ENCODE measurements at regions not wholly inside any gene's neighbourhood (a gene's known extent, or its start where the extent isn't known, plus 50 kb on each side); places are given as distances from the start of the nearest gene placed in this dataset.

DNA sequence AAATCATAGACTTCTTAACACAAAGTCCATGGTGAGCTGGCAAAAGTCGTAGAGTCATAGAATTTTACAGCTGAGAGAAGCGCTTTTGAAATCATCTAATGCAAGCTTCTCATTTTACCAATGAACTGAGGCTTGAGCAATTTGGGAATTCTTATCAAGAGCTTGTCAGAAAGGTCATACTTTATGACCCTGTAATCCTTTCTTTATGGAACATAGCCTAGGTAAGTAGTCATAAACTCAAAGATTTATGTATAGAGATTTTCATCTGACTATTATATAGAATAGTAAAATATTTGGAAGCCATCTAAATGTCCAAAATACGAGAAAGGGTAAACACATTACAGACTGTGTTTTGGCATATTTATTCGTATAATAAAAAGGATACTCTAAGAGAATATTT is 563.5 kb downstream of the PCDH7 start:
- Mint-ChIP-seq H3K27me3 (ENCODE audit: low read depth) (no peaks in the 10 kb centered on the region), H3K9me3 (peaks cover 4% of the 10 kb centered on the region), H3K4me1 (ENCODE audit: low read depth) (no peaks in the 10 kb centered on the region), H3K4me3 (no peak overlapping the region), H3K36me3 (ENCODE audit: low read depth) (no peaks in the 10 kb centered on the region), H3K27ac (no peak overlapping the region)
- CTCF ChIA-PET = no interaction called here
- no peak for DNase-seq
- intact Hi-C loops (cut with micrococcal nuclease) = no loop called here

DNA sequence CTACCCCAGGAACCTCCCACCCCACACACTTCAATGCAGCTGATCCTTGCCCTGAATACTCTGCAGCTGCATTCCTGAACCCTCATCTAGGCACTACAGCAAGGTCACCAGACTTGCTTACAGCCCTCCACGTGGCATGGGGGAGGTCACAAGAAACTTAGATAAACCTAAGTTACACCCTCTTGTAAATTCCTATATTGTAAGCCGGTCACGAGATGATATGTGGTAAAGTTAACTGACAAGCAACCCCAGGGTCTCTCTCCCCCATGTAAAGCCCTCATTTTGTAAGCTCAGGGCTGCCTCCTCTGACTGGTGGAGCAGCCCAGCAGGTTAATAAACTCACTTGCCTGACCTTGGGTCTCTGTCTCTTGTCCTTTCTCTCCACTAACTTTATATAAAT is 570.7 kb downstream of the PCDH7 start:
- no peak overlapping the region for H3K4me3 Mint-ChIP-seq
- intact Hi-C loops (cut with micrococcal nuclease) = no loop called here
- H3K9me3 Mint-ChIP-seq = peaks cover 12% of the 10 kb centered on the region
- CTCF ChIA-PET = no interaction called here
- no peak for DNase-seq
- H3K4me1 Mint-ChIP-seq (ENCODE audit: low read depth) = no peaks in the 10 kb centered on the region
- no peaks in the 10 kb centered on the region for H3K36me3 Mint-ChIP-seq (ENCODE audit: low read depth)
- no peak overlapping the region for H3K27ac Mint-ChIP-seq
- H3K27me3 Mint-ChIP-seq (ENCODE audit: low read depth) = no peaks in the 10 kb centered on the region

DNA sequence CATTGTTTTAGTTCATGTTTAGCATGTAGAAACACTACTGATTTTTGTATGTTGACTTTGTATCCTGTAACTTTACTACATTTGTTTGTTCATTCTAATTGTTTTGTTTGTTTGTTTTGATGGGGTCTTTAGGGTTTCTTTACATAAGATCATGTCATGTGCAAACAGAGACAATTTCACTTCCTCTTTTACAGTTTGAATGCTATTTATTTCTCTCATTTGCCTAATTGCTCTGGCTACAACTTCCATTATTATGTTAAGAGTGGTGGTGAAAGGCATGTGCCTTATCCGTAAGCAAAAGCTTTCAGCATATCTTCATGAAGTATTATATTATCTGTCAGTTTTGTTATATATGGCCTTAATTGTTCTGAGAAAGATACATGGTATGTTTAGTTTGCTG is 571.1 kb downstream of the PCDH7 start:
- no peak for DNase-seq
- Mint-ChIP-seq H3K36me3 (ENCODE audit: low read depth) (no peaks in the 10 kb centered on the region), H3K4me3 (no peak overlapping the region), H3K27me3 (ENCODE audit: low read depth) (no peaks in the 10 kb centered on the region), H3K9me3 (peaks cover 12% of the 10 kb centered on the region), H3K27ac (no peak overlapping the region), H3K4me1 (ENCODE audit: low read depth) (no peaks in the 10 kb centered on the region)
- CTCF ChIA-PET = no interaction called here
- intact Hi-C loops (cut with micrococcal nuclease) = no loop called here

DNA sequence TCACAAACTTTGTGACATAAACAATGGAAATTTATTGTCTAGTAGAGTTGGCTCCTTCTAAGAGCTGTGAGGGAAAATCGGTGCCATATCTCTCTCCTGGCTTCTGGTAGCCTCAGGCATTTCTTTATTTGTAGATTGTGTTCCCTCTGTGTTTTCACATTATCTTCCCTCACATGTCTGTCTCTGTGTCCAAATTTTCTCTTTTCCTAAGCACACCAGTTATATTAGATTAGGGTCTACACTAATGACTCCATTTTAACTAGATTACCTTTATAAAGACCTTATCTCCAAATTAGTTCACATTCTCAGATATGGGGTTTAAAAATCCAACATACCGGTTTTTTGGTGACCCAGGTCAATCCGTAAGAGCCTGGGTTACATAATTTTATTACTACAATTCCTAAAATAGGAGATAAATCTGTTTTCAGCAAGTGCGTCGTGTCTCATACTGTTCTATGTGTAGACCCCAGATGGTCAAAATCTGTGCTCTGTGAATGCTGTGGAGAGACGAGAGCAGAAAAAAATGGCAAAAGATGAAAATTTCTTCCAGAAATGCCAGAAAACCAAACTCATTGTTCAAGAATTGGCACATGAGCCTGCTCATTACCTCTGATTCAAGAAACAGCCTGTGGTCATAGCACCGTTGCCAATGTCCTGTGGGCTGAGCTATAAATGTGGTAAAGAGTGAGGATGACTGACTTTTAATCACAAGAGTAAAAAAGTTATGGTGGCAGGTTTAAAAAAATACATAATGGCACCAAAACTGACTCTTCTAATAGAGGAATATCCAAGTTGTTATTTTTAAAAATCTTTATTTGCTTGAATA is 574.7 kb downstream of the PCDH7 start:
- Mint-ChIP-seq H3K36me3 (ENCODE audit: low read depth) (no peaks in the 10 kb centered on the region), H3K4me1 (ENCODE audit: low read depth) (no peaks in the 10 kb centered on the region), H3K27ac (no peak overlapping the region), H3K9me3 (peaks cover 10% of the 10 kb centered on the region), H3K4me3 (no peak overlapping the region), H3K27me3 (ENCODE audit: low read depth) (no peaks in the 10 kb centered on the region)
- no peak for DNase-seq
- CTCF ChIA-PET = no interaction called here
- intact Hi-C loops (cut with micrococcal nuclease) = no loop called here

DNA sequence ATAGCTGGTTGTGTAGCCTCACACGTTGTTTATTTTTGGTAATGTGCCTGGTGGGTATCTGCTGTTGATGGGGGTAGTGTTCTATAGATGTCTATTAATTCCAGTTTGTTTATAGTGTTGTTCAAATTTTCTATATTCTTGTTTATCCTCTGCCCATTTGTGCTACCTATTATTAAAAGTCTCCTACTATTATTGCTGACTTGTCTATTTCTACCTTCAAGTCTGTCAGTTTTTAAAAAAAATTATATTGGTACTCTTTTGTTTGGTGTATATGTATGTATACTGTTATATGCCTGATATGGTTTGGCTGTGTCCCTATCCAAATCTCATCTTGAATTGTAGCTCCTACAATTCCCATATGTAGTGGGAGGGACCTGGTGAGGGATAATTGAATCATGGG is 578.6 kb downstream of the PCDH7 start:
- no peaks in the 10 kb centered on the region for H3K4me1 Mint-ChIP-seq (ENCODE audit: low read depth)
- DNase-seq = no peak
- no peak overlapping the region for H3K27ac Mint-ChIP-seq
- H3K27me3 Mint-ChIP-seq (ENCODE audit: low read depth) = no peaks in the 10 kb centered on the region
- intact Hi-C loops (cut with micrococcal nuclease) = no loop called here
- no peaks in the 10 kb centered on the region for H3K36me3 Mint-ChIP-seq (ENCODE audit: low read depth)
- H3K9me3 Mint-ChIP-seq = peaks cover 4% of the 10 kb centered on the region
- no peak overlapping the region for H3K4me3 Mint-ChIP-seq
- CTCF ChIA-PET = no interaction called here

DNA sequence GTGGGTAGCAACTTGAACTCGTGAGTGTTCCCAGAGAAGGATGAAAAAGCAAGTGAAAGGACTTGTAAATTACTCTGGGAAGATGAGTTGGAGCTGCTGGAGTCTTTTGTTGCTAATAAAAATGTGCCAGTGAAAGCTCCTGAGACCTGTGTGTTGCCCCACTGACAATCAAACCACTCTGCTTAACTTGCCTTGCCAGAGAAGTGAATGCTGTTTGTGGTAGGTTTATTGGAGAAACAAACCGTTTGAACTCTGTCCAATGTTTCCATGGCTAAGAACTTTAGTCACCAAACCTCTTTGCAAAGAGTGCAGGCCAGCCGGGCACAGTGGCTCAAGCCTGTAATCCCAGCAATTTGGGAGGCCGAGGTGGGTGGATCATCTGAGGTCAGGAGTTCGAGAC is 586.9 kb downstream of the PCDH7 start:
- no peak overlapping the region for H3K27ac Mint-ChIP-seq
- peaks cover 12% of the 10 kb centered on the region for H3K9me3 Mint-ChIP-seq
- no peaks in the 10 kb centered on the region for H3K4me1 Mint-ChIP-seq (ENCODE audit: low read depth)
- H3K36me3 Mint-ChIP-seq (ENCODE audit: low read depth) = no peaks in the 10 kb centered on the region
- no peaks in the 10 kb centered on the region for H3K27me3 Mint-ChIP-seq (ENCODE audit: low read depth)
- no peak for DNase-seq
- CTCF ChIA-PET = no interaction called here
- intact Hi-C loops (cut with micrococcal nuclease) = no loop called here
- H3K4me3 Mint-ChIP-seq = no peak overlapping the region

DNA sequence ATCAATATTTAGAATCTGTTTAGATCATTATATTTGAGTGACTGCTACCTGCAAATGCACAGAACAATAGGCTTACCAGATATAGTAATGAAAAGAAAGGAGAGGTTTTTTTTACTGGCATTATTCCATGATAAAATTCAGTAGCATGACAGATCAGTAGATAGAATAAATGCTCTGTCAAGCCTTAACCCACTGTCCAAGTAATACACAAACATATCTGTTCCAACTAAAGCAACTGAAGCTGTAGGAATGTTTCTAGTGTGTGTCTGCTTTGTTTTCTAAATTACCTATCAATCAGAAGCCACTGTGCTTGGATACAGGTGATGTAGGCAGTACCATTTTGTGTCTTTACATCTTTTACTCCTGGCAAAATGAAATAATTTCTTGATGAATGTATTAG is 604.6 kb downstream of the PCDH7 start:
- no peak overlapping the region for H3K27ac Mint-ChIP-seq
- no peaks in the 10 kb centered on the region for H3K36me3 Mint-ChIP-seq (ENCODE audit: low read depth)
- intact Hi-C loops (cut with micrococcal nuclease) = no loop called here
- no peaks in the 10 kb centered on the region for H3K4me1 Mint-ChIP-seq (ENCODE audit: low read depth)
- H3K4me3 Mint-ChIP-seq = no peak overlapping the region
- DNase-seq = no peak
- CTCF ChIA-PET = no interaction called here
- H3K9me3 Mint-ChIP-seq = peaks cover 1% of the 10 kb centered on the region
- no peaks in the 10 kb centered on the region for H3K27me3 Mint-ChIP-seq (ENCODE audit: low read depth)

DNA sequence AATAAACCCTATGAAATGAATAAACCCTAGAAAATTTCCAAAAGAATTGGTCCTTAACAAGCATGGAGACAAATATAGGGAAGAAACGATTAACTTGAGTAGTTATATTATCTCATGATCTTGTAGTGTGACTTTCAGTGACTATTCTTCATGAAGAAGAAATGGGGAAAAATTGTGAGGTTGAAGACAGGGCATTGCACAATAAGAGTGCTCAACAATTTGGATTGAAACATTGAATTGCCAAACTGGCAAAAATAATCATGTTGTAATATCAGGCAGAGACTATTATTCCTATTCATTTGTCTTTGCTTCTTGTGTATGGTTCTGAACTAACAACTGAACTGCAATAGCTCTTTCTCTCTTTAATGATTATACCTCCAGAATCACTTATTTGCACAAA is 605.1 kb downstream of the PCDH7 start:
- Mint-ChIP-seq H3K4me3 (no peak overlapping the region), H3K36me3 (ENCODE audit: low read depth) (no peaks in the 10 kb centered on the region), H3K9me3 (peaks cover 1% of the 10 kb centered on the region), H3K4me1 (ENCODE audit: low read depth) (no peaks in the 10 kb centered on the region), H3K27me3 (ENCODE audit: low read depth) (no peaks in the 10 kb centered on the region), H3K27ac (no peak overlapping the region)
- CTCF ChIA-PET = no interaction called here
- no peak for DNase-seq
- intact Hi-C loops (cut with micrococcal nuclease) = no loop called here

DNA sequence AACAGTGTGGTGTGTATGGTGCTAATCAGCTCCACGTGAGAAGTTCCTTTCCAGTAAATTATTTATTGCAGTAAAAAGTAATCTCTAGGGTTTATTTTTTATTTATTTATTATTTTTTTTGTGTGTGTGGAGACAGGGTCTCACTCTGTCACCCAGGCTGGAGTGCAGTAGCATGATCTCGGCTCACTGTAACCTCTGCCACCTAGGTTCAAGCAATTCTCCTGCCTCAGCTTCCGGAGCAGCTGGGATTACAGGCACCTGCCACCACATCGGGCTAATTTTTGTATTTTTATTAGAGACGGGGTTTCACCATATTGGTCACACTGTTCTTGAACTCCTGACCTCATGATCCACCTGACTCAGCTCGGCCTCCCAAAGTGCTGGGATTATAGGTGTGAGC is 606.9 kb downstream of the PCDH7 start:
- Mint-ChIP-seq H3K9me3 (peaks cover 1% of the 10 kb centered on the region), H3K27ac (no peak overlapping the region), H3K4me3 (no peak overlapping the region), H3K27me3 (ENCODE audit: low read depth) (no peaks in the 10 kb centered on the region), H3K36me3 (ENCODE audit: low read depth) (no peaks in the 10 kb centered on the region), H3K4me1 (ENCODE audit: low read depth) (no peaks in the 10 kb centered on the region)
- intact Hi-C loops (cut with micrococcal nuclease) = no loop called here
- no peak for DNase-seq
- CTCF ChIA-PET = no interaction called here

DNA sequence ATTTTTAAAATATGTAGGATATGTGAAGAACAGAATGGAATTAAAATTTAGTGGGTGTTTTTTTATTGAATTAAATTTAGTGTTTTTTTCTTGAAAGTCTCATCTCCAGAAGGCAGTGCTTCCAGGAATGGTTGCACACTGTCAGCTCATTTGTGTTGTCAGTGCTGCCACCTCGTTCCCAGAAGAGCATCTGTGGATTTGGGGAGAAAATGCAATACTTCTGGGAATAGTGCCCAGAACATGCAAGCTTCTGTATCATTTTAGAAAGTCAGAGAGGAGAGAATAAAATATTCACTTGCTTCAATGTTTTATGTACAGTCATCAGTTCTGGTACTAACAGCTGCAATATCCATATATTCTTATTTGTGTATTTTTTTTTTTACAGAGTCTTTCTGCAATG is 608.8 kb downstream of the PCDH7 start:
- CTCF ChIA-PET = interaction anchor here (0.6 kb wide), 1 partner anchor 910 kb away, joined by 3 read pairs; no protein-coding TSS in a partner anchor
- no peaks in the 10 kb centered on the region for H3K27me3 Mint-ChIP-seq (ENCODE audit: low read depth)

DNA sequence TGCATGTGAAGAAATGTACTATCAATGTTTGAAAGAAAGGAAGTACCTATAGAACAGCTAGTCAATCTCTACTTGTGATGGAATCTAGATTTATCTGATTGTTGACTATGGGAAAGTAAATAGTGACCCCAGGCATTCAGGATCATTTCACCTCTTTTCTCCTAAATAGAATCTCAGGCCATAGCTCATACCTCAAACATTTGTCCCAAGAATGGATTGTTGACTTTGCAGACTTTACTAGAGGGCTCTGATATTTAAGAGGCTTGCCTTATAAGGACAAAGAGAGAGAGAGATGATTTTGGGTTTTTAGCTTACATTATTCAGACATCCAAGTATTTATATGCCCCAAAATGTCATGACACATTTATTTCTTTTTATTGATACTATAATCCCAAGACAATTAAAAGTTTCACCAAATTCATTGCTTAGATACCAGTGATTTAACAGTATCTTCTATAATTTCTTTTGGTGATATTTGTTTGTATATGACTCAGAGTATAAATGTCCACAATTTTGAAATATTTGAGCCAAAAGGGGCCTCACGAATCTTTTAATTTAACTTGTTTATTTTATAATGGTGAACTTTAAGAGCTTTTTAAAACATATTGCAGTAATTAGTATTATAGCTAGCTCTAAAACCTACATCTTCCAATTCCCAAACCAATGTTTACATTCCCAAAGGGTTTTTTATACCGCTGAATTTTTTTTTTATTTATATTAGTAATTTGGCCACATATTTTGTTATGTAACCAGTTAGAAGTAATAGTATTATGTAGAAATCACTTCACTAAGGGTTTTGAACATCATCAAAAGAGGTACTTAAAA is 614.1 kb downstream of the PCDH7 start:
- Mint-ChIP-seq H3K4me1 (ENCODE audit: low read depth) (no peaks in the 10 kb centered on the region), H3K4me3 (no peak overlapping the region), H3K27me3 (ENCODE audit: low read depth) (no peaks in the 10 kb centered on the region), H3K9me3 (peaks cover 5% of the 10 kb centered on the region), H3K27ac (no peak overlapping the region), H3K36me3 (ENCODE audit: low read depth) (no peaks in the 10 kb centered on the region)
- CTCF ChIA-PET = no interaction called here
- no peak for DNase-seq
- intact Hi-C loops (cut with micrococcal nuclease) = no loop called here

More for the DNA sequence above, 608.8 kb downstream of the PCDH7 start:
- Mint-ChIP-seq H3K27ac (no peak overlapping the region), H3K4me3 (no peak overlapping the region), H3K36me3 (ENCODE audit: low read depth) (no peaks in the 10 kb centered on the region), H3K9me3 (peaks cover 1% of the 10 kb centered on the region), H3K4me1 (ENCODE audit: low read depth) (no peaks in the 10 kb centered on the region)
- no peak for DNase-seq
- intact Hi-C loops (cut with micrococcal nuclease) = no loop called here

DNA sequence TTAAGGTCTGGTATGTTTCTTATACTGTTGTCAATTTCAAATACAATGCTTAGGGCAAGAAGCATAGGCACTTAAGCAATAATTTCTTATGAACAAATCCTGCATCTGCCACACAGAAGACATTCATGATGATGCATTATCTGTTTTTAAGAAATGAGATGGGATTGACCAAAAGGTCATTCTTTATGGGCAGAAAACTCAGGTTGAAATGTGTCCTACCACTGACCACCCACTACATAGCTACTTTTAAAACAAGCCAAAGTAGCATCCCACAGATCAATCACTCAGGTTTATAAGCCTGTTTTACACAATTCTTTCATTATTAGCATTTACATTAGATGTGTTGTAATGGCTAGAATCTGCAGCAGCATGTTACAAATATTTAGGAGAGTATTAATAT is 617.8 kb downstream of the PCDH7 start:
- peaks cover 22% of the 10 kb centered on the region for H3K9me3 Mint-ChIP-seq
- peaks cover 2% of the 10 kb centered on the region for H3K36me3 Mint-ChIP-seq (ENCODE audit: low read depth)
- no peaks in the 10 kb centered on the region for H3K4me1 Mint-ChIP-seq (ENCODE audit: low read depth)
- intact Hi-C loops (cut with micrococcal nuclease) = no loop called here
- no peak for DNase-seq
- no peak overlapping the region for H3K4me3 Mint-ChIP-seq
- CTCF ChIA-PET = no interaction called here
- H3K27me3 Mint-ChIP-seq (ENCODE audit: low read depth) = no peaks in the 10 kb centered on the region
- H3K27ac Mint-ChIP-seq = no peak overlapping the region
